ENCODE measurements at regions not wholly inside any gene's neighbourhood (a gene's known extent, or its start where the extent isn't known, plus 50 kb on each side); places are given as distances from the start of the nearest gene placed in this dataset.

DNA sequence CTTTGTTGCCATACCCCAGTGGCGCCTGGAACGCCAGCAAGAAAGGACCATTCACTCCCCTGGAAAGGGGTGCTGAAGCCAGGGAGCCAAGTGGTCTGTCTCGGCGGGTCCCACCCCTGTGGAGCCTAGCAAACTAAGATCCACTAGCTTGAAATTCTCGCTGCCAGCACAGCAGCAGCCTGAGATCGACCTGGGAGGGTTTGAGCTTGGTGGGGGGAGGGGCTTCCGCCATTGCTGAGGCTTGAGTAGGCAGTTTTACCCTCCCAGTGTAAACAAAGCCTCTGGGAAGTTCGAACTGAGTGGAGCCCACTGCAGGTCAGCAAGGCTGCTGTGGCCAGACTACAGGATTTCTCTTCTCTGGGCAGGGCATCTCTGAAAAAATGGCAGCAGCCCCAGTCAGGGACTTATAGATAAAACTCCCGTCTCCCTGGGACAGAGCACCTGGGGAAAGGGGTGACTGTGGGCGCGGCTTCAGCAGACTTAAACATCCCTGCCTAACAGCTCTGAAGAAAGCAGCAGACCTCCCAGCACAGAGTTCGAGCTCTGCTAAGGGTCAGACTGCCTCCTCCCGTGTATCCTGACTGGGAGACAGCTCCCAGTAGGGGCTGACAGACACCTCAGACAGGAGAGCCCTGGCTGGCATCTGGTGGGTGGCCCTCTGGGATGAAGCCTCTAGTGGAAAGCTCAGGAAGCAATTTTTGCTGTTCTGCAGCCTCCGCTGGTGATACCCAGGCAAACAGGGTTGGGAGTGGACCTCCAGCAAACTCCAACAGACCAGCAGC is 281.1 kb upstream of the SP4 start:
- no peak for DNase-seq

GRCh38 chr7:21149809-21150208 is 278.1 kb upstream of the SP4 start:
- DNase-seq, result no peak

DNA sequence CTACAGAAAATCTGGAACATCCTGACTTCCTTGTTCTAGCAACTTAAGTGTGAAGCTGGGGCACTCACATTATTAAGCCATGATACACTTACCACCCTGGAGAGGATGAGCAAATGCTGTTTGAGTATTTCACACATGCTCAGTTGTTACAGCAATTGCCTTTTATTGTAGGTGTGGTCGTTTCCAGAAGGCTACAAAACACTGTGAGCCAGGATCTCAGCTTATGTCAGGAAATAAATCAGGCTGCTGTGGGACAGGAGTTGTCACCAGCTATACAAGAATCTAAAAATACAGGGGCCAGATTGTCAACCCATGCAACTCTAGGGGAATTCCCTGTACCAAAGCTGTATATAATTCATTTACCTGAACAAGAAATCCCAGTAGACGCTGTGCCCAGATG is 273.3 kb upstream of the SP4 start:
- DNase-seq, result no peak

- no peak for DNase-seq
Observed at GRCh38 chr7:21159506-21159905, 268.4 kb upstream of the SP4 start.

DNA sequence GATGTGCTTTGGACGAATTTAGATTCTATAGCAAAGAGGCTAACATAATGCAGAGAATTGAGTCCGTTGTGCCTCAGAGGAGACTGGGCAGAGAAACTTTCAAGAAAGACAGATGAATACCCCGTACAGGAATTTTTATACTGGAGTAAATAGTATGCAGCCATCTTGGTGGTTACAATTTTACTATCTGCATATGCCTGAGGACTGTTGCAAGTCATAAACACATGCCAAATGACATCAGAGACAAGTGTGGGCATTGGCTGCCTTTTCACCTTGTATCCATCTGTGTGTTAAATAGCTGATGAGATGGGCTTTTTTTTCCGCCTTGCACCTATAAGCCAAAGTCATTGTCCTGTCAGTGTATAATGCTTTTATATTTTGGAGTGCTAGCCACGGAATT is 267.5 kb upstream of the SP4 start:
- DNase-seq, result no peak

DNA sequence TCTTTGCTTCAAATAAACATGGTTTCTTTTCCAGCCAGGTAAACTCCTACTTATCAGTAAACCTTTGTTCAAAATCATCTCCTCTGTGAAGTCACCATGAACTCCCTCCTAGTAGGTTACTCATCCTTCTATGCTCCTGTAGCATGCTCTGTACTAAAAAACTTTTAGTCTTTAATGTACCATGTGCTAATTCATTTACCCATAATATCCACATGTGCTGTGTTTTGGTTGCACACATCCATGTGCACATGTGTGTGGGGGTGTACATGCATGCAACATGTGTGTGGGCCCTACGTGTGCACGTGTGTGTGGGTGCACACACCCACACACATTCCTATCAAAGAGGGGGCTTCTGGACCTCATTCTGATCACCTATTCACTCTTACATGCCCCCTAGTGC is 259.9 kb upstream of the SP4 start:
- no peak for DNase-seq

- DNase-seq, result peak; percentile 47
Observed at GRCh38 chr7:21169667-21170580, 258.0 kb upstream of the SP4 start.

GRCh38 chr7:21172800-21173199 is 255.1 kb upstream of the SP4 start:
- DNase-seq, result no peak

DNA sequence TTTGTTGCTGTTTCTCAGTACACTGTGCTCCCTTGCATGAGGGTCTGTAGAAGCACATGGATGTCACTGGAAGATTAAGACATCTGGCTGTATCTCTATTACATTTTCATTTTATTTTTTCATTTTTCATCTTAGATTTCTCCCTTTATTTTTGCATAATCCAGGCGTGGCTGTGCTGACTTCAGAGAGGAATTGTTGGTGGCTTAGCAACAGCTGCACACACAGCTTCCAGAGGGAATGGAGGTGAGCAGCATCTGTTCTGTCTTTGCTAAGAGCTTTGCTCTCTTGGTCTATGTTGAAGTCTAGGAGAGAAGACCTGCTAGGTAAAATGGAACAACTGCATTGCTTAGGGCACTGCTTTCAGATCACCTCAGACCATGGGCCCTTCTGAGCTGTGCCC is 254.4 kb upstream of the SP4 start:
- DNase-seq, result no peak

GRCh38 chr7:21175714-21176113 is 252.2 kb upstream of the SP4 start:
- DNase-seq, result no peak

- no peak for DNase-seq
Observed at GRCh38 chr7:21184942-21185652, 242.8 kb upstream of the SP4 start.

GRCh38 chr7:21185653-21186265 is 242.1 kb upstream of the SP4 start:
- DNase-seq, result no peak

GRCh38 chr7:21191321-21192073 is 236.4 kb upstream of the SP4 start:
- DNase-seq, result no peak

DNA sequence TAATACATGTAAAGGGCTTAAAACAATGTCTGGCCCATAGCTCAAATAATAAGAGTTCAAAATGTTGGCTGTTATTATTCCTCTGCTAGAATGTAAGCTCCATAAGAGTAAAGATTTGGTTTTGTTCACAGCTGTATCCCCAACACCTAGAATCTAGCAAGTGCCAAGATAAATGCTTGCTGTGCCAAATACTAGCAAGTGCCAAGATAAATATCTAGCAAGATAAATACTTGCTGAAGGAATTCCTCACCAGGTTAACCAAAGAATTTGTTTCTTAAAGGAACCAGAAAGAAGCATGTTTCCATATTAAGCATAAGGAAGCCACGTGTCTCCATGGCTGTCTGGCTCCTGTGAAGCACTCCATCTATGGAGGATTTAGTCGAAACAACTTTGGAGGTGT is 235.2 kb upstream of the SP4 start:
- DNase-seq, result no peak

DNA sequence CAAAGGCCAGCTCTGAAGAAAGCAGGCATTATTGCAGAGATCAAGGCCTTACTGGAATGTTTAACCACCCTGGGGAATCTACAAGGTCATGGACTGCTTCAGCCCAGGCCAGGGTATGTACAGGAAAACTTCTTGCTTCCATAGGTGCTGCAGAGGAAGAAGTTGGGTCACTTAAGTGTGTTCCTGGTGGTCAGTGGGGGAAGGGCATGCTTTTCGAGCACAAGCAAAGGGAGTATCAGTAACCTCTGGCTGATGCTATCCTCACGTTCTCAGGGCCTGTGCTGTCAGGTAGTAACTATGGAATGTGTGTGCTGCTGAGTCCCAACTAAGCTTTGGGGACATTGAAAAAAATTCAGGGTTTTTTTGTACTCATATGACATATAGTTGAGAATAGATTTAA is 234.0 kb upstream of the SP4 start:
- no peak for DNase-seq

DNA sequence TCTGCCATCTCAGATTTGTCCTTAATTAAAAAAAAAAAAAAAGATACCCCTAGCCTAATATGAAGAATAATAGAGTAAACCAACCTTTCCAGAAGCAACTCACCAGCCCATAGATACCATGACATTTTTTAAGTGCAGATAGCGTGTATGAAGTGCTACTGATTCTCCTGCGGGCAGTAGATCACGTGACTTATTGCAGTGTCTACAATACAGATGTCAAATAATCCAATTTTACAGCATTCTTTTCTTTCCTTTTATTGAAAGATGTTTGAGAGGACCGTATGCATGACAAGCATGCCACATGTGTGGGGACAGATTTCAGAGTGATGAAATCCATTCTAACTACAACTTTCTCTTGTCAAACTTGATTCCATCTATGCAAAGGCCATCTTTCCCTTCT is 232.9 kb upstream of the SP4 start:
- no peak for DNase-seq

GRCh38 chr7:21198921-21199320 is 229.0 kb upstream of the SP4 start:
- no peak for DNase-seq

DNA sequence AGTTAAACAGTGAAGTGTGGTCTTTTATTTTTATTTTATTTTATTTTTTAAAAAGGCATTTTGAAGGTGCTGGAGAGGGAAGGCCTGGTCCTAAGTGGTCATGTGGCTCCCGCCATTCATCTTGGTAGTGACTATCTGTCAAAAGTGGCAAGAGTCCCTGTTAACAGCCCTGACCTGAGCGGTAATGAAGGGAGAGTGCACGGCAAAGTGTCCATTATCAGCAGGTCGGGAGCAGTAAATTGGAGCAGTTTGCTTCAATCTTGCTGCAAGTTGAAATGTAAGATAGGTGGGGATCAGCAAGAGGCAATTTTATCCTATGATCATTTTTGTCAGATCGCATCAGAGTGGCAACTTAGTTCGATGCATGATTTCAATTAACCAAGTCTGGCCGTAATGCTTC is 227.4 kb upstream of the SP4 start:
- no peak for DNase-seq

DNA sequence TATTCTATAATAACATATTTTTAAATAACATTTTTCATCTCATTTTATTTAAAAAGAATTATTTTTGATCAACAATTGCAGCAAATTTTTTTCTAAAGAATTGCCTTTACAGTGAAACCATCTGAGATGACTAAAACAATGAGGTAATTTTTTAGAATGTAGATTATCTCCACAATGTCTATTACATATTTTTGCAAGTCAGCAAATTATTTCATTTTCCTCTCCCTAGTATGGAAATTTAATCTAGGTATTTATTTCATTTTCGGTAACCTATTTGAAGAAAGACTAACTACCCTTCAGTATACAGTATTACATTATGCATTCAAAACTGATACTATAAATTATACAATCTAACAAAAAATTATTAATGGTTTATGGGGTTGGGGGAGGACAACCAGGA is 213.2 kb upstream of the SP4 start:
- no peak for DNase-seq

GRCh38 chr7:21215307-21215706 is 212.6 kb upstream of the SP4 start:
- no peak for DNase-seq

GRCh38 chr7:21217365-21217764 is 210.5 kb upstream of the SP4 start:
- no peak for DNase-seq

DNA sequence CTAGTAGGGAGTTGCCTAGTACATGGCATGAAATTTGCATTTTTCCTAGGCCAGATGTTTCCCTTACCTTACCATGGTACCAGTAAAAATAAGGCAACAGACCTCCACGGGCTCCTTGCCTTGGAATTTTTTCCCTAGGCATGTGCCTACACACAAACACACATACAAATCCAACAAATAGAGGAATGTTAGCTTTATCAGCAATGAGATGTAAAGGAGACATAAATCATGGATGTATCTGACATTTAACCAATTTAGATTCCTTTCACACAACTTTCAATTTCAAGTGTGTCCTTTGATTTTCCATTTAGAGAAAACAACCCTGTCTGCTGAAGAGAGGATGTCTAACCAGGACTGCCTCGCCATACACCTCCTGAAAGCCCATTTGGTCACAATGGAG is 209.7 kb upstream of the SP4 start:
- DNase-seq, result no peak

All from right kidney (tissue), 1 donor.